Inferior parietal cortex (tissue), 1 donor: ENCODE measurements at regions not wholly inside any gene's neighbourhood (a gene's known extent, or its start where the extent isn't known, plus 50 kb on each side); places are given as distances from the start of the nearest gene placed in this dataset.

Experiments used
- DNase-seq: peaks from one replicate; pipeline ENCODE4 v3.0.0-alpha.2; 2016; ENCODE audit errors: extremely low spot score

DNA sequence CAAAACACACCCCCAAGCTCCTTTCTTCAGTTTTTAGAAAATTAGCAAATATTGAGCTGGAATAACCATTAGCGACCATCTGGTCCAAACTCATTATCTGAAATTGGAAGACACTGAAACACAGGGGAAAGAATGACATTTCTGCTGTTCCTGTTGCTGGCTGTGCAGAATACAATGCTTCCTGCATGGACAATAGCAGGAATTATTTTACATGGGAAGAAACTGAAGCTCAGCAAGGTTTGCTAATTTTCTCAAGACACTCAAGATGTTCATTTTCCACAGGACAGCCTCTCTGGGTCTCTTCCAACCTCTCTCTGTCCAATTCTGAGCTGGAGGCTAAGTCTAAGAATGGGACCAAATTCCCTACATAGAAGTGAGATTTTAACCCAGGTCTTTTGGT lies 81.9 kb upstream of the TNS3 start:
- no peak for DNase-seq

DNA sequence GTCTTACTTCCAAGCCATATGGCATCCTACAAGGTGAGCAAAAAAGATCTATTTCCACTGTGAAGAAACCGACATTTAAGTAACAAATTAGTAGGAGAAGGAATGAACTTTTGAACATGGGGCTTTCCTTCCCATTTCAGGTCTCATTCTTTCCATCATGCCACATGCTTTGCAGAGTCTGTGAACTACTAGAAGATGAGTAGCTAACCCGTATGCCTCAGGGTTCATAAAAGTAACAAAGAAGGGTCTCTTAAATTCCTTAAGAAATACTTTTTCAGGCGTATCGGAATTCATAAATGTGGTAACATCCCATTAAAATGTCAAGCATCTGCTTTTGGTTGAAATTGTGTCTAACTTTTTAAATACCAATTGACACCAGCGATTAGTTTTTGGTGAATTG lies 81.3 kb upstream of the TNS3 start:
- no peak for DNase-seq

DNA sequence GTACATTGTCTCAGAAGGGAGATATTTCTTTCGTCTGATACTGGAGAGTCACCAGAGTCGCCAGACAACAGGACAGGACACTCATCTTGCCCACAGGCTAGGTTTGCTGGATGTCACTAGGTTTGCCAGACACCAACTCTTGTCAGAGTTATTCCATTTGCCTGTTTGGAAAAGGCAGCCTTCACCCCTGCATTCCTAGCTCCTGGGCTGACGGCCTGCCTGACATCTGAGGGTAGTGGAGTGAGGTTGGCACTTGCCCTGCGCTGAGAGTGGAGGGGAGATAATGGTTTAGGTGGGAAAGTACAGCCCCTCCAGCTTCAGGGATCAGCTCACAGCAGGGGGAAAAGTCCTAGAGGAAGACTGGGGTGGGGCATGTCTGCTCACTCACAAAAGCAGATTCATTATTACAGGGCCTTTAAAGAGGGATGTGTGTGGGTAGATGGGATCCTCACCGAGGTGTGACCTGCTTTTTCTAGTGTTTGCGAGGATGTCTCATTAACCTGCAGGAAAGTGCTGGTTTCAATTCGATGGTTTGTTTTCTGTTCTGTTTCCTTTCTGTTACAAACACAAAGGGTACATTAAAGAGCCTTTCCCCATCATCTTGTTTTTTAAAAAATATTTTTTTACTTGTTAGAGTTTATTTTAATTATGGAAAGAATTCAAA lies 79.3 kb upstream of the TNS3 start:
- DNase-seq = no peak

DNA sequence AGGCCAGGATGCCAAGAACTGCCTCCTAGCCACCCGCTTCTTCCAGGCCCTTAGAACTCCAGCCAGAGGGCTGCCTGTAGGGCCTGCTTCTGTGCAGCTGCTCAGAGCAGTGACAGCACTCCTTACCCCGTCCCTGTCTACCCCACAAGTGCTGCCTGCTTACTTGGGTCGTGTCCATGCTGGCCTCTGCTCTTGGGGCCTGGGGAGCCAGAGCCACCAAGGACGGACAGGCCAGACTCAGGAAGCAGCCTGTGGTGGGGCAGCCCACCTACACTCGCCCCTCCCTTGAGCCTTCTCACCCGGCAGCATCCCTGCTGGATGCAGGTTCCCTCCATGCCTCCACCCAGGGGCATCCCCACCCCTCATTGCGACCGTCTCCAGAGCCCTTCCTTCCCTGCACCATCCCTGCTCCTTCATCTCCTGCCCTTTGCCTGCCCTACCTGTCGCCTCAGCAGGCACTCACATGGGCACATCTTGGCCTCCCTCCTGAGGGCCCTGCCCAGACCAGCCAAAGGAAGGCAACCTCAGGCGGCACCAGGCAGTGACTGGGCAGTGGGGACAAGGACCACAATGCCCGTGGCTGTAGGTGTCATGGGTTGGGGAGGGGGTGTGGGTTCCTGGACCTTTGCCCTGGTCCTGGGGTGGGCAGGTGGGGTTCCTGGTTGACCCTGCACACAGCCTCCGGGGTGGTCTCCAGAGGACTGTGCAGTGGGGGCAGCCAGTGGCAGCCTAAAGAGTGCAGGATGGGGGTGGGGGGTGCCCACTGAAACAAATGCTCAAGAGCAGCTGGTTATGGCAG lies 78.0 kb upstream of the TNS3 start:
- DNase-seq = no peak

DNA sequence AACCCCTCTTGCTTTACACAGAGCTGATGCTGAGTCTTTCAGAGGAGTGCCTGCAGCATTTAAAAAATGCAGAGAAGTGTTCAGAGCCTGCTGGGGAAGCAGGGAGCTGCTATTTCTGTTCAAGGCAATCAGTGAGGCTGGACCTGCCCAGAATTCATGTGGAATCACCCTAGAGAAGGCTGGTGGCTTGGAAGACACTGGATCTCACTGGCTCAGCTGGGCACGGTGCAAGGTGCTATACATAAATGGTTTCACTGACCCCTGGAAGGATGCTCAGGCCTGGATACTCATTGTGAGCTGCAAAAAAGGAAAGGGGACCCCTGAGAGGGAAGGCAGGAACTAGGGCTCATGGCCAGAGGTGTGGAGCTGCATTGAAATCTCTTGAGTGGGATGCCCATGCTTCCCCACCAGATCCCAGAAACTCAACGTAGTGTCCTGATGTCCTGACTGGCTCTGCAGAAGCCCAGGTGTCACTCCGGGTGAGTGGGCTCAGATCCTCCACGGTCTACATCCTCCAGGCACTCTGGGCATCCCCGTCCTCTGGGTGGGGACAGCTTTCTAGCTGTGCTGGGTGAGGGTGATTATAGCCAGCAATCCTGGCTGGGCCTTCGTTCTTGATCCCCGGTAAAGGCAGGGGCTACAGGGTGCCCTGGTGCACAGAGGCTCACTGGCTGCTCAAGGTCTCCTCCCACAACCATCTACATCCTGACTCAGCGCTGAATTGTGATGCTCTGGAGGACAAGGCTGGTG lies 77.2 kb upstream of the TNS3 start:
- no peak for DNase-seq

DNA sequence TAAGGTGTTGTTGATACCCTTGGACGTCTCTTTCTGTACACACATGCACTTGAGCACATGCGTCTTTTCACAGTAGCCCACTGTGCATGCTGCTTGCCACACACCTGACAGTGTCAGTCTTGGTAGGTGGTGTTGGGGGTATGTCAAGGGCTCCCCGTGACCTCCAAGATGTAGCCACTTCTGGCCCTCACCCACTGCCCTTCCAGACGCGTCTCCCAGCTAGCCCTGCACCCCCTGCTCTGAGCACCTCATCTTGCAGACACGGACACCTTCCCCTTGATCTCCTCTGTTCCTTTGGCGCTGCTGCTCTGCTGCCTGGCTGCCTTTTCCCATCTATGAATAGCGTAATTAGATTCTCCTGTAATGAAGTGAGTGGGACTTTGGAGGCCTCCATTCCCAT lies 75.2 kb upstream of the TNS3 start:
- no peak for DNase-seq

DNA sequence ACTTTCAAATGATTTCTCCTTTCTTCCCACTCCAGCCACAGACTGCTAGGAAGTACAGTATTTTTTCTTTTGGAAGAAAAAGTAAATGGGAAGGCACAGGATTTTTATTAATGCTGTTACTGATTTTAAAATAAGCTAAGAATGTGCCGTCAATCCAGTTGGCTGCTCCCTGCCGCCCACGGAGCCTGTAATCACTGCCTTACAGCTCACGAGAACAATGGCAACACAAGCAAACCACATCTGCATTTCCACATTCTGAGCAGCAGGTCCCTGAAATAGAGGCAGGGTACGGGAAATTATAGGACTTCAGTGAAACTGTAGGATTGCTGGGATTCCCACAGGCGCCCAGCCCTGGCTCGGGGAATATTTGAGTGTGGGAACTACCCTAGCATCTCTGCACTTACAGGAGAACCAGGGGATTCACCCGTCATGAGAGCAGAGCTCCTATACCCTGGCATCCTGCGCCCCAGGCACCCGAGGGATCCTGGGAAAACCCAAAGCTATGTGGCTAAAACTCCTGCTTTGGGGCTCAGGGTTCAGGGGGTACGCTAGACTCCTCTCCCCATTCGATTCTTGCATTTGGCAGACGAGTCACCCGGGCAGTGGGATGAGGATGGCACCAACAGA lies 72.9 kb upstream of the TNS3 start:
- DNase-seq = no peak

DNA sequence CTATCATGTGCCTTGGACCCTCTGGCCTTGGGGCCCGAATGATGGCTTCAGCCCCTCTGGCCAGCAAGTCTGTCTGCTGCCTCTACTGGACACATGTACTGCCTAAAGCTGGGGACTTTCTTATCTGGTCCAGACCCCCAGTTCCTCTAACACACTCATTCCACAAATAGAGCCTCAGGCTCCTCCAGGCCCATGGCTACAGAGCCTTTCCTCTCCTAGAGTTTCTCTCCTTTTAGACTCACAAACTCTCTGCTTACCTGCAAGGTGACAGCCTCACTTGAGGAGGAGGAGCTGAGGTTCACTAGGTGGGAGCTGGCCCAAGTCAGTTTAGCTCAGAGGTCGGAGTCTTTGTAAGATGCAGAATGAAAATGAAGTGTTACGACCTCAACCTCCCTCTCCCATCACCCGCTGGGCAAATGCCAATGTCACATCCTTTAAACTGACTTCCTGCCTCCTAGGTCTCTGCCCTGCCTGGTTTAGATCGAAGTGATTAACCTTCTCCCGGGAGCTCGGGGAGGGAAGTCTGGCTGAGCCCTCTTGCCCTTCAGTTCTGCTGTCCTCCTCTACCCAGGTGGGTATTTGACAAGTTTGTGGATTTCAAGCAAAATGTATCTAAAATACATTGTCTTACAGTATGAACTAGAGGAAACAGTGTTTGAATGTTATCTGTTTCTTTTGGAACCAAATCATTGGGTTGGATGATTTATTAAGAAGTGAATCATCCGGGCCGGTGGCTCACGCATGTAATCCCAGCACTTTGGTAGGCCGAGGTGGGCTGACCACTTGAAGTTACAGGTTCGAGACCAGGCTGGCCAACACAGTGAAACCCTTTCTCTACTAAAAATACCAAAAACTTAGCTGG lies 71.9 kb upstream of the TNS3 start:
- no peak for DNase-seq

DNA sequence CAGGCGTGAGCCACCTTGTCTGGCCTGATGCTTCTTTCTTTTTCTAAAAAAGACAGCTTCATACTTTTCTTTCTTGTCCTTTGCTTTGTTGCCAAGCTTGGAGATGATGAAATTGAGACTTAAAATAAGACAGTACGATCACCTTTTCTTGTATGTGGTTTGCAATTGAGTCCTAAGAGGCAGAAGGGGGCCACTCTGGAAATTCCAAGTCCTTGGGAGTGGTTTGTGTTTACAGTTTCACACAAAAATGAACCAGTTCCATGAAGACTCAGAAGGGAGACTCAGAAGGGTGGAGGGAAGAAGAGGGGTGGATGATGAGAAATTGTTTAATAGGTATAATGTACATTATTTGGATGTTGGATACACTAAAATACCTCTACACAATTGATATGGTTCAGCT lies 70.7 kb upstream of the TNS3 start:
- no peak for DNase-seq

DNA sequence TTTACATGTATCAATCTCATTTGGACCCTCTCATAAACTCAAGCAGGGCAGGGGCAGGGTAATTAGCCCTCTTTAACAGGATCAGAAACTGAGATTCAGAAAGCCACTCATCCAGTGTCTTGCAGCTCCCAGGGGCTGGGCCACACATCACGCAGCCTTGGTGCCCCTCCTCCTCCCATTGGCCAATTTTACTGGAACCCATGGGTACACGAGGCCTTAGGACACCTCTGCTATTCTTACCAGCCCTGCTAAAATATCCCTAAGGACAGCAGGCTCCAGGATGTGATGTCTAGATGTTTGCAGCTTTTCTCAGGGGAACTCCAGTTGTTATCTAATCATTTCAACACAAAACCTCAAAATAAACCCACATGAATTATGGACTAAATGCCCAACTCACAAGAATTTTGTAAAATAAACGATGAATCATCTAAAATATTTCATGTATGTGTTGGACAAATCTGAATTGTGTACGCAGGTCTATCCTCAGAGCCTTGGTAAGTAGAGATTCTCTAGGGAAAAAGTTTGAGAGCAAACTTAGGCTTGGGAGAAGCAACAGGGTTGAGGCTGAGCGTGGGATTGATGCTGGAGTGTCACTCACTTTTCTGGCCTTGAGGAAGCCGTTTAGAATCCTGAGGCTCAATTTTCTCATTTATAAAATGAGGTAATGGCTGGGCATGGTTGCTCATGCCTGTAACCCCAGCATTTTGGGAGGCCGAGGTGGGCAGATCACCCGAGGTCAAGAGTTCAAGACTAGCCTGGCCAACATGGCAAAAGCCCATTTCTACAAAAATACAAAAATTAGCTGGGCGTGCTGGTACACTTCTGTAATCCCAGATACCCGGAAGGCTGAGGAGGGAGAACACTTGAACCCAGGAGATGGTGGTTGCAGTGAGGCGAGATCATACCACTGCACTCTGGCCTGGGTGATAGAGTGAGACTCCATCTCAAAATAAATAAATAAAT lies 69.7 kb upstream of the TNS3 start:
- no peak for DNase-seq

DNA sequence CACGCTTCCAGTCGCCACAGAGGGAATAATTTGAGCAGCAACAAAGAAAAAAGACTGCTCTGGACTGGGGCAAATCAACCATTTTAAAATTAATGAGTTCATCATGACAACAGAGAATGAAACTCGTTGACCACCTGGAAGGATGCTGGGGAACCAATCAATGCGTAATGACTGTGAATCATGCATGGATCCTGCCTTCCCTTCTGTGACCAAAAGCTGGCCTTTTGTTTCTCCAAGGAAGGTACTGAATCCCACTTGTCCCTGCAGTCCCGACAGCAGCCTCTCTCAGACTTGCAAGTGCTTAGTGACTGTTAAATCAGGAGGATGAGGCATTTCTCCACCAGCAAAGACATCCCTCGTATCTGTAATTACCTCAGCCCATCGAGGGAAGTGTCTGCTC lies 68.0 kb upstream of the TNS3 start:
- DNase-seq = no peak

DNA sequence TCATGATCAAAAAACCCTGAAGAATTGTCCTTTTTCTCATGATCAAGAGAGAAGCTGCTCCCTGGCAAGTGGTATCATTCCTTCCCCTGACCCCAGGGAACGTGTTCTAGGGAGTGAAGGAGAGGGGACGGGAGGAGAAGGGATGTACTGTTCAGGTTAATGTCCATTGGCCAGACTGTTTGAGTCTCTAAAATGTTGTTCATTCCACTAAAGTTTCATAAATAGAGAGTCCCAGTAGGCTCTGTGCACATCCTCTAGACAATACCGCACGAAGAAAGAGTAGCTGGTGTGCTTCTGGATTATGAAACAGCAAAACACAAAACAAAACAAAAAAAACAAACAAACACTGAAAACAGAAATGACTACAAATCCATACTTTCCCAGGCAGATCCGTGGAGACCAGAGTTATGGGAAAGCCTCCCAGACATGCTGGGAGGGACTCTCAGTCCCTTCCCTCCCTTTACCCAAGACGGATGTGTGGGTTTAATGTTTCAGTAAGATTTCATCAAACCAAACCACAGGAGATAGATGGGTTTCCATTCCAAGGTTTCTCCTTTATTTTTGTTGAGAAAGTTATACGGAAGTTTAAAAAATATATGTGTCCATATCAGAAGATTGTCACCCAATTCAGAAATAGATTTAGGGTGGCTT lies 66.5 kb upstream of the TNS3 start:
- no peak for DNase-seq

DNA sequence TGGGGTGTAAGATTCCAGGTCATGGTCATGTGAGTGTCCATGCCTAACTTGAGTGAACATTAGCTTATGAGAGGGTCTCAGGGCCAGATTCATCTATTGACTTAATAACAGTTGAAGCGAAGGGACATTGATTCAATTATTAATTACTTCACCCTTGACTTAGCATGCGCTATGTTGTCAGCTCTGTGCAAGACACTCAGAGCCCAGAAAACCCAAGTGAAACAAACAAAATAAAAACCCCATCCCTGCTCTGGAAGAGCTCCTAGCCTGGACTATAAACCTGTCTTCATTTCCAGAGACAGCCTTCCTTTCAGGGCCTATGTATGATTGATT lies 66.0 kb upstream of the TNS3 start:
- no peak for DNase-seq

DNA sequence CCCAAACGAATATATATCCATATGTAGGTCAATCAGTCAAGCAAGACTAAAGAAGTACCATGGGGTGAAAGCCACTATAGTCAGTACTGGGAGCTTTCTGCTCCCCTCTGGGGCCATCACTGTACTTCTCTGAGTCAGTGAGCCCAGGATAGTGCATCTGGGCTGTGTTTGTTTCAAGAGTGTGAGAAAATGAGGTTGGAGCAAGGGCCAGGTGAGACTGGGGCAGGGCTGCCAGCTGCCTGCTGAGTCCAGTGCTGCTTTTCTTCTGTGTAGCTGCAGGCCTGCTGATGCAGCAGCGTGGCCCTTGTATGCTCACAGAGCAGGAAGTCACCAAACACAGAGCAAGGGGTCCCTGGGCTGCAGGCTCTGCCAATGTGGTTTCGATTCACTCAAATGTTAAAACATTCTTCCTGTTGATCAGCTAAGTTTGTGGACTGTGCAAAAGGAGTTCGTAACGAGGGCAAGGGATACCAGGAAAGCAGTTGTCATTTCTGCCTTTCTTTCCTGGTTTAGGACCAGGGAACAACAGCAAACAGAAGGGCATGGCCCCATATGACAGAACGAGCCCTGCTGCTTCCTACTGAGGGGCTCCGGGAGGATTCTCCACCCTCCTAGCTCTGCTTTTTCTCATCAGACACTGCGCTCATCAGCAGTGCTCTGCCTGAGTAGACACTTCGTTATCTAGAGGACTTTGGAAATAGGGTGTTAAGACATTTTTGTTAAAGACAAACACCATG lies 65.4 kb upstream of the TNS3 start:
- DNase-seq = no peak

DNA sequence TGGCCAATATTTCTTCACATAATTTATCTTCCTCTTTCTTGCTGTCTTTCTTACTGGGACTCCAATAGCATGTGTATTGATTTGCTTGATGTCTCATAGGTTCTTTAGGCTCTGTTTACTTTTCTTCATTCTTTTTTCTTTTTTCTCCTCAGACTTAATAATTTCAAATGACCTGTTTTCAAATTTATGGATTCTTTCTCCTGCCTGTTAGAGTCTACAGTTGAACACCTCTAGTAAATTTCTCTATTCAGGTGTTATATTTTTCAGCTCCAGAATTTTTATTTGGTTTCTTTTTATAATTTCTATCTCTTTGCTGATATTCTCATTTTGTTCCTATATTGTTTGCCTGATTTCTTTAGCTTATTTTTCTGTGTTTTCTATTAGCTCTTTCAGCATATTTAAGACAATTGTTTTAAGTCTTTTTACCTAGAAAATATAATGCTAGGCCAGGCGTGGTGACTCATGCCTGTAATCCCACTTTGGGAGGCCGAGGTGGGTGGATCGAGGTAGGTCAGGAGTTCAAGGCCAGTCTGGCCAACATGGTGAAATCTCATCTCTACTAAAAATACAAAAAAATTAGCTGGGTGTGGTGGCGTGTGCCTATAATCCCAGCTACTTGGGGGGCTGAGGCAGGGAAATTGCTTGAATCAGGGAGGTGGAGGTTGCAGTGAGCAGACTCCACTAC lies 61.9 kb upstream of the TNS3 start:
- no peak for DNase-seq

DNA sequence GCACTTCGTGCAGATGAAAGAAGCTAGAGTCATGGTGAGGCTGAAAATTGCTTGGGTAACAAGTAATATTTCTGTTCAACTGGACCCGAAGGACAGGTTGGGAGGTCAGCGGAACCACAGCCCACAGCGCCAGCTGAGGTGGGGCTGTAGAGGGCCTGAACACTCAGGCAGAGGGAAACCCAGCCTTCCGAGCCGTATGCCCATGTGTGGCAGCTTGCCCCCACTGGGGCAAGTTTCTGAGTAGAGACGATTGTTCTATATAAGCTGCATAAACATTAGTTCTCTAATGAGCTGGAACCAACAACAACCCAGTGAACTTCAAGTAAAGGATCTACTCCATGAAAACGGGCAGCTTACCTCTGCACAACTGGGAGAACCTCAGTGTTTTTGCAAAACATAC lies 58.4 kb upstream of the TNS3 start:
- no peak for DNase-seq

DNA sequence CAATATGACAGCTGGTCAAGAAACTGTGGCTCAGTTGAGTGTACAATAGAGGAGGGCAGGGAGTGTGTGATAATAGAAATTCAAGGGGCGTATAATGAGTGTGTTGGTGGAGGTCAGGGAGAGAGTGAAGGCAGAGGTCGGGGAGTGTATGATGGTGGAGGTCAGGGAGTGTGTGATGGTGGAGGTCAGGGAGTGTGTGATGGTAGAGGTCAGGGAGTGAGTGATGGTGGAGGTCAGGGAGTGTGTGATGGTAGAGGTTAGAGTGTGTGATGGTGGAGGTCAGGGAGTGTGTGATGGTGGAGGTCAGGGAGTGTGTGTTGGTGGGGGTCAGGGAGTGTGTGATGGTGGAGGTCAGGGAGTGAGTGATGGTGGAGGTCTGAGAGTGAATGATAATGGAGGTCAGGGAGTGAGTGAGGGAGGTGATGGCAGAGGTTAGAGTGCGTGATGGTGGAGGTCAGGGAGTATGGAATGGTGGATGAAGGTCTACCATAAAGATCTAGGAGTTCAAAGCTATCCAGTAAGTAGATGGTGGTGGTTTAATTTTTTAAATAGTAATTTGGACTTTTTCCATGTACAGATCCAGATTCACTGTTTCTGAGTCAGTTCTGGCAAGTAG lies 57.7 kb upstream of the TNS3 start:
- no peak for DNase-seq

DNA sequence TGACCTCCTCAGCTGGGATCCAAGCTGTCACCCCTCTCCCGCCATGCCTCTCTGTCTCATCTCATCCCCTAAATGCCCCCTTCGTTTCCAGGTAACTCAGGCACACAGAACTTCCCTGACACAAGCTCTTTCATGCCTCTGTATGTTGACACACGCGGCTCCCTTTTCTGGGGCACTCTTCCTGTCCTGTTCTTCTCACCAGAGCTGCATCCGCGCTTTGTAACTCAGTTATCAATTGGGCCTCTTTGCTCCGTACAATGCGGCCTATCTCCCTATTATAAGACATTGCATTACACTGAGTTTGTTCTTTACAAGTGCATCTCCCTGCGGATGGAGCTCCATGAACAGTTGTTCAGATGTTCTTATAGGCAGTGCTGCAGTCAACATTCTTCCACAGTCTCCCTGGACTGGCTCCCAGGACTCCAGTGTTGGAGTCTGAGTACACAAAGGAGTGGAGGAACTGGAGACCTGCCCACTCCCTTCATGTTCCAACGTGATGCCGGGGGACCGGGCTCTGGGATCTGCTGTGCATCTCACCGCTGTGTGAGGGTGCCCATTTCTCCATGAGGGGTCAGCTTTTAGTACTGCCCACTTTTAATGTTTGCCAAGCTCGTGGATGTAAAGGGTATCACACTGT lies 56.9 kb upstream of the TNS3 start:
- DNase-seq = peak; percentile 35
